GM23248 (cell line): ENCODE measurements at regions not wholly inside any gene's neighbourhood (a gene's known extent, or its start where the extent isn't known, plus 50 kb on each side); places are given as distances from the start of the nearest gene placed in this dataset.

Experiments
- EZH2 ChIP-seq: fragments of 200-600 bp; sonication (generic); IDR thresholded peaks from 2 replicates; pipeline ENCODE4 v1.6.1; 2018; ENCODE audit warnings: antibody characterized with exemption, mild to moderate bottlenecking; ENCODE audit not compliant: insufficient read depth, poor library complexity, severe bottlenecking
- EZH2phosphoT487 ChIP-seq: fragments of 200-600 bp; sonication (generic); IDR thresholded peaks from 2 replicates; pipeline ENCODE4 v1.6.1; 2018; ENCODE audit warnings: antibody characterized with exemption, moderate library complexity, mild to moderate bottlenecking, low read depth; ENCODE audit not compliant: insufficient read depth

DNA sequence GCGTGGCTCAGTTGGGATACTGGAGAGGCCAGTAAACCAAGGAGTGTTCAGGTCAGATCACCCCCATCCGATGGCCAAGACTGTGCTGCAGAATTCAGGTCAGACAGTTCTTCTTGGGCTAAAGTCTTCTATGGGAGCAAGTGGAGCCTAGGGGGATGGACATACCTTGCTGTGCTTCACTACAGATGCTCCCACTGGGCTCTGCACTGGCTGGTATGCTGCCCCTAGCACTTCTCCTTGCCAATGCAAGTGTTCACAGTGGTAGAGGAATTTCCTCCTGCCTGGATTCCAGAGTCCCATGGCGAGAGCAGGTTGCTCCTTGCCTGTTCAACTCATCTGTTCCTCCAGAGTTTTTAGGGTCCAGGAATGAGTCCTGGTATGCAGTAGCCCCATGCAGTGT, 134.2 kb upstream of the EDIL3 start:
- no peak for TF ChIP-seq EZH2phosphoT487
- TF ChIP-seq EZH2, result no peak
